Transverse colon (tissue), 4 donors: ENCODE measurements at regions not wholly inside any gene's neighbourhood (a gene's known extent, or its start where the extent isn't known, plus 50 kb on each side); places are given as distances from the start of the nearest gene placed in this dataset.

ENCODE experiments used
- DNase-seq: peaks from one replicate; pipeline ENCODE4 v3.0.0-alpha.2; 2019
- H3K27ac ChIP-seq, 4 donors: fragments of 200-600 bp; sonication (generic); 2 replicates each; pipeline ENCODE4 v1.5.1; 2016 to 2018; ENCODE audit warnings: inconsistent platforms in 4 of 4
- H3K27me3 ChIP-seq: fragments of 200-600 bp; sonication (generic); 2 replicates; pipeline ENCODE4 v1.5.1; 2017; ENCODE audit warnings: inconsistent platforms
- H3K36me3 ChIP-seq, 4 donors: fragments of 200-600 bp; sonication (generic); 2 replicates each; pipeline ENCODE4 v1.5.1; 2017 to 2019; ENCODE audit warnings: inconsistent platforms in 4 of 4
- H3K4me1 ChIP-seq, 4 donors: fragments of 200-600 bp; sonication (generic); 2 replicates each; pipeline ENCODE4 v1.5.1; 2017 to 2020; ENCODE audit warnings: inconsistent platforms in 4 of 4
- H3K4me3 ChIP-seq, 4 donors: fragments of 200-600 bp; sonication (generic); 1 replicate in 1 of 4; 2 replicates in 3 of 4; pipeline versions ENCODE4 v1.5.1 to v1.6.1; 2017 to 2019; ENCODE audit warnings: inconsistent platforms in 4 of 4
- H3K9me3 ChIP-seq, 2 donors: fragments of 200-600 bp; sonication (generic); 2 replicates each; pipeline ENCODE4 v1.5.1; 2017 to 2019; ENCODE audit warnings: inconsistent platforms in 2 of 2
- CTCF ChIP-seq, 5 experiments: fragments of 200-600 bp in 3 of 5; fragments of 450-650 bp in 2 of 5; sonication (generic) in 3 of 5; IDR thresholded peaks; 1 replicate in 2 of 5; 2 replicates in 3 of 5; pipeline ENCODE4 v1.5.1; 2016 to 2017; ENCODE audit warnings: antibody characterized with exemption in 5 of 5, inconsistent platforms in 3 of 5, mild to moderate bottlenecking in 2 of 5, moderate library complexity in 1 of 5
- EP300 ChIP-seq: sonication (generic); formaldehyde crosslinking; IDR thresholded peaks from one replicate; pipeline ENCODE4 v1.6.1; 2017; ENCODE audit warnings: antibody characterized with exemption, low read depth
- POLR2A ChIP-seq: fragments of 450-650 bp; IDR thresholded peaks from one replicate; pipeline ENCODE4 v1.6.1; 2016; ENCODE audit warnings: antibody characterized with exemption, mild to moderate bottlenecking, moderate library complexity
- POLR2AphosphoS5 ChIP-seq, 3 donors: sonication (generic); formaldehyde crosslinking; IDR thresholded peaks; one replicate each; pipeline ENCODE4 v1.6.1; 2016; ENCODE audit warnings: antibody characterized with exemption in 3 of 3
- WGBS, 2 donors: methylation state at CpG; one replicate each; pipeline ENCODE4 v1.1.5; 2018; ENCODE audit warnings: low coverage in 1 of 2; 5-methylcytosine and 5-hydroxymethylcytosine counted together
- in situ Hi-C, 4 donors: fragments of 200-750 bp; cut with MboI; loops; one replicate each; pipeline versions ENCODE4 v1.15.0 to v1.15.1; 2017; ENCODE audit warnings: low sequenced_read_pairs in 3 of 4, low pct_ligation_motif_present in 1 of 4, low pct_unique_long_range_greater_than_20kb in 1 of 4
- intact Hi-C: fragments of 100-400 bp; cut with DNase I; formaldehyde crosslinking; loops from one replicate; pipeline ENCODE4 v1.15.1; 2023; ENCODE audit warnings: low total_unique reads

GRCh38 chr12:97005174-97005573 lies 98.1 kb downstream of the NEDD1 start:
- H3K4me1 ChIP-seq: no peaks in the 10 kb centered on the region
- no peaks in the 10 kb centered on the region for H3K9me3 ChIP-seq
- intact Hi-C loops: no loop called here
- in situ Hi-C loops: no loop called here
- no peak overlapping the region for H3K4me3 ChIP-seq
- H3K36me3 ChIP-seq: no peaks in the 10 kb centered on the region
- H3K27me3 ChIP-seq: no peaks in the 10 kb centered on the region
- H3K27ac ChIP-seq: no peak overlapping the region
- no peak for DNase-seq
- 13% methylated on average over 1 of the region's 1 CpG; no CpG with 5 or more reads in 1 of the 2 donors for WGBS, 2 donors
- TF ChIP-seq EP300 (no peak), POLR2AphosphoS5 (IDR thresholded peaks at IDR 0.05) (no peak), POLR2A (no peak), CTCF (IDR thresholded peaks at IDR 0.05) (no peak)

- no peak for TF ChIP-seq EP300
- no peak for TF ChIP-seq POLR2AphosphoS5 (IDR thresholded peaks at IDR 0.05)
- no peak for TF ChIP-seq POLR2A
- intact Hi-C loops (no loop called here), in situ Hi-C loops (no loop called here)
- no peak for DNase-seq
- no peak overlapping the region for H3K27ac ChIP-seq
- no peaks in the 10 kb centered on the region for H3K36me3 ChIP-seq
- WGBS, 2 donors: 78 to 90% methylated on average over 3 of the region's 3 CpGs
- no peaks in the 10 kb centered on the region for H3K27me3 ChIP-seq
- H3K4me1 ChIP-seq: no peaks in the 10 kb centered on the region
- no peak overlapping the region for H3K4me3 ChIP-seq
- H3K9me3 ChIP-seq: no peaks in the 10 kb centered on the region
These were observed 98.6 kb downstream of the NEDD1 start for GRCh38 chr12:97005646-97006045.

GRCh38 chr12:97006585-97006984 lies 99.5 kb downstream of the NEDD1 start:
- H3K9me3 ChIP-seq: no peaks in the 10 kb centered on the region
- DNase-seq: no peak
- TF ChIP-seq CTCF (IDR thresholded peaks at IDR 0.05) (no peak), POLR2AphosphoS5 (IDR thresholded peaks at IDR 0.05) (no peak), POLR2A (no peak), EP300 (no peak)
- H3K4me3 ChIP-seq: no peak overlapping the region
- H3K36me3 ChIP-seq: no peaks in the 10 kb centered on the region
- WGBS, 2 donors: 90% methylated on average over 2 of the region's 2 CpGs; no CpG with 5 or more reads in 1 of the 2 donors
- H3K27ac ChIP-seq: no peak overlapping the region
- intact Hi-C loops (no loop called here), in situ Hi-C loops (no loop called here)
- no peaks in the 10 kb centered on the region for H3K4me1 ChIP-seq
- no peaks in the 10 kb centered on the region for H3K27me3 ChIP-seq

GRCh38 chr12:97016163-97016562 lies 109.1 kb downstream of the NEDD1 start:
- Histone ChIP-seq H3K36me3 (no peaks in the 10 kb centered on the region), H3K4me3 (no peak overlapping the region), H3K9me3 (no peaks in the 10 kb centered on the region), H3K27me3 (no peaks in the 10 kb centered on the region), H3K27ac (no peak overlapping the region), H3K4me1 (no peaks in the 10 kb centered on the region)
- in situ Hi-C loops (no loop called here), intact Hi-C loops (no loop called here)
- 78% methylated on average over 1 of the region's 1 CpG; no CpG with 5 or more reads in 1 of the 2 donors for WGBS, 2 donors
- DNase-seq: no peak
- TF ChIP-seq POLR2AphosphoS5 (IDR thresholded peaks at IDR 0.05): no peak
- no peak for TF ChIP-seq EP300
- TF ChIP-seq CTCF (IDR thresholded peaks at IDR 0.05): no peak
- no peak for TF ChIP-seq POLR2A

GRCh38 chr12:97017213-97017612 lies 110.2 kb downstream of the NEDD1 start:
- H3K36me3 ChIP-seq: no peaks in the 10 kb centered on the region
- intact Hi-C loops: no loop called here
- no peak overlapping the region for H3K4me3 ChIP-seq
- no peaks in the 10 kb centered on the region for H3K9me3 ChIP-seq
- TF ChIP-seq CTCF (IDR thresholded peaks at IDR 0.05): no peak
- whole genome bisulfite sequencing, 2 donors: 57 to 63% methylated on average over 3 of the region's 3 CpGs
- no peak overlapping the region for H3K27ac ChIP-seq
- H3K27me3 ChIP-seq: no peaks in the 10 kb centered on the region
- in situ Hi-C loops: no loop called here
- no peaks in the 10 kb centered on the region for H3K4me1 ChIP-seq
- no peak for DNase-seq
